Mesenchymal stem cell (in vitro differentiated cells and primary cell): ENCODE measurements at regions not wholly inside any gene's neighbourhood (a gene's known extent, or its start where the extent isn't known, plus 50 kb on each side); places are given as distances from the start of the nearest gene placed in this dataset.

Experiments used
- DNase-seq: peaks from one replicate; pipeline ENCODE4 v3.0.0-alpha.2; 2013
- H2AFZ ChIP-seq: one replicate; pipeline ENCODE4 v1.6.1; 2013; ENCODE audit warnings: low read depth, mild to moderate bottlenecking, control low read depth, inconsistent platforms, low read length, moderate library complexity
- H2AK5ac ChIP-seq: 2 replicates; pipeline ENCODE4 v1.6.1; 2013; ENCODE audit warnings: low read length, moderate library complexity, mild to moderate bottlenecking, inconsistent platforms; ENCODE audit not compliant: severe bottlenecking
- H2BK120ac ChIP-seq: one replicate; pipeline ENCODE4 v1.6.1; 2013; ENCODE audit warnings: low read depth, mild to moderate bottlenecking, inconsistent platforms, low read length, moderate library complexity
- H2BK12ac ChIP-seq, 2 experiments: one replicate each; pipeline ENCODE4 v1.6.1; 2013; ENCODE audit warnings: inconsistent platforms in 2 of 2, low read length in 2 of 2, mild to moderate bottlenecking in 2 of 2, moderate library complexity in 2 of 2, control low read depth in 1 of 2
- H2BK15ac ChIP-seq: one replicate; pipeline ENCODE4 v1.6.1; 2013; ENCODE audit warnings: mild to moderate bottlenecking, low read depth, inconsistent platforms; ENCODE audit not compliant: poor library complexity, severe bottlenecking
- H2BK5ac ChIP-seq: 2 replicates; pipeline ENCODE4 v1.6.1; 2013; ENCODE audit warnings: low read depth, mild to moderate bottlenecking, low read length, control low read depth, inconsistent platforms; ENCODE audit not compliant: poor library complexity, severe bottlenecking
- H3K14ac ChIP-seq, 2 experiments: one replicate each; pipeline ENCODE4 v1.6.1; 2013; ENCODE audit warnings: inconsistent platforms in 2 of 2, low read length in 2 of 2, control low read depth in 1 of 2, mild to moderate bottlenecking in 1 of 2, moderate library complexity in 1 of 2
- H3K18ac ChIP-seq, 2 experiments: one replicate each; pipeline ENCODE4 v1.6.1; 2013; ENCODE audit warnings: inconsistent platforms in 2 of 2, low read length in 2 of 2, control low read depth in 1 of 2, low read depth in 1 of 2, mild to moderate bottlenecking in 1 of 2
- H3K23ac ChIP-seq, 2 experiments: one replicate each; pipeline ENCODE4 v1.6.1; 2013; ENCODE audit warnings: inconsistent platforms in 2 of 2, low read length in 2 of 2, mild to moderate bottlenecking in 2 of 2, moderate library complexity in 2 of 2, control low read depth in 1 of 2
- H3K27ac ChIP-seq: 2 replicates; pipeline ENCODE4 v1.5.1; 2013; ENCODE audit warnings: mild to moderate bottlenecking, moderate library complexity, low read length, control low read depth, inconsistent platforms; ENCODE audit not compliant: poor library complexity, severe bottlenecking
- H3K27me3 ChIP-seq, 2 experiments: 2 replicates each; pipeline versions ENCODE4 v1.6.1 to v1.7.0; 2013; ENCODE audit warnings: low read length in 2 of 2, mild to moderate bottlenecking in 2 of 2, moderate library complexity in 2 of 2, control low read depth in 1 of 2, inconsistent platforms in 1 of 2; ENCODE audit not compliant: control insufficient read depth in 1 of 2, insufficient read depth in 1 of 2
- H3K36me3 ChIP-seq, 2 experiments: 2 replicates each; pipeline versions ENCODE4 v1.6.1 to v1.7.0; 2013; ENCODE audit warnings: low read length in 2 of 2, control low read depth in 1 of 2, inconsistent platforms in 1 of 2, low read depth in 1 of 2, mild to moderate bottlenecking in 1 of 2; ENCODE audit not compliant: insufficient read depth in 2 of 2, control insufficient read depth in 1 of 2
- H3K4ac ChIP-seq, 2 experiments: one replicate each; pipeline ENCODE4 v1.6.1; 2013; ENCODE audit warnings: inconsistent platforms in 2 of 2, low read length in 2 of 2, mild to moderate bottlenecking in 2 of 2, moderate library complexity in 2 of 2, control low read depth in 1 of 2, low read depth in 1 of 2
- H3K4me1 ChIP-seq: 2 replicates; pipeline ENCODE4 v1.6.1; 2013; ENCODE audit warnings: low read depth, low read length, control low read depth; ENCODE audit not compliant: control insufficient read depth, insufficient read depth
- H3K4me2 ChIP-seq: 2 replicates; pipeline ENCODE4 v1.6.1; 2013; ENCODE audit warnings: low read length, mild to moderate bottlenecking, inconsistent platforms; ENCODE audit not compliant: poor library complexity, severe bottlenecking
- H3K4me3 ChIP-seq, 2 experiments: 2 replicates each; pipeline versions ENCODE4 v1.5.1 to v1.7.0; 2013; ENCODE audit warnings: low read length in 2 of 2, mild to moderate bottlenecking in 2 of 2, control low read depth in 1 of 2, low read depth in 1 of 2; ENCODE audit not compliant: insufficient read depth in 1 of 2
- H3K79me1 ChIP-seq: replicated peaks from 2 replicates; pipeline ENCODE4 v1.6.1; 2013; ENCODE audit warnings: mild to moderate bottlenecking, control low read depth, low read length, inconsistent platforms; ENCODE audit not compliant: poor library complexity, severe bottlenecking
- H3K9ac ChIP-seq: 2 replicates; pipeline ENCODE4 v1.7.0; 2013; ENCODE audit warnings: mild to moderate bottlenecking, low read length, moderate library complexity
- H3K9me3 ChIP-seq: 2 replicates; pipeline ENCODE4 v1.7.0; 2013; ENCODE audit warnings: mild to moderate bottlenecking, low read length; ENCODE audit not compliant: control insufficient read depth
- H4K8ac ChIP-seq: one replicate; pipeline ENCODE4 v1.6.1; 2013; ENCODE audit warnings: inconsistent platforms, mild to moderate bottlenecking, low read length, moderate library complexity
- H4K91ac ChIP-seq: one replicate; pipeline ENCODE4 v1.6.1; 2013; ENCODE audit warnings: mild to moderate bottlenecking, low read length, inconsistent platforms
- WGBS: methylation state at CpG from one replicate; pipeline ENCODE4 v1.1.7; 2013; ENCODE audit warnings: mixed read lengths; 5-methylcytosine and 5-hydroxymethylcytosine counted together

- no peaks in the 10 kb centered on the region for H3K36me3 ChIP-seq
- H3K14ac ChIP-seq, result no peak overlapping the region
- no peak overlapping the region for H2BK12ac ChIP-seq
- DNase-seq, result no peak
- WGBS, result 70% methylated on average over 2 of the region's 2 CpGs
- no peak overlapping the region for H4K8ac ChIP-seq
- no peaks in the 10 kb centered on the region for H3K4me1 ChIP-seq
- H3K4ac ChIP-seq, result no peak overlapping the region
- H3K79me1 ChIP-seq, result no peaks in the 10 kb centered on the region
- H2AK5ac ChIP-seq, result no peak overlapping the region
- no peaks in the 10 kb centered on the region for H3K9me3 ChIP-seq
- no peak overlapping the region for H2AFZ ChIP-seq
- H3K23ac ChIP-seq, result no peak overlapping the region
- H3K4me3 ChIP-seq, result no peak overlapping the region
- no peaks in the 10 kb centered on the region for H3K27me3 ChIP-seq
- H2BK15ac ChIP-seq, result no peak overlapping the region
- H3K4me2 ChIP-seq, result no peak overlapping the region
- H4K91ac ChIP-seq, result no peak overlapping the region
- H2BK5ac ChIP-seq, result no peak overlapping the region
- H2BK120ac ChIP-seq, result no peak overlapping the region
- H3K27ac ChIP-seq, result no peak overlapping the region
- no peak overlapping the region for H3K9ac ChIP-seq
- no peak overlapping the region for H3K18ac ChIP-seq
Observed at GRCh38 chr9:82679472-82679871, 383.5 kb downstream of the RASEF start.

GRCh38 chr9:82680179-82680935, 382.6 kb downstream of the RASEF start:
- Histone ChIP-seq H4K8ac (no peak overlapping the region), H3K14ac (no peak overlapping the region), H3K4ac (no peak overlapping the region), H3K18ac (no peak overlapping the region), H3K4me3 (no peak overlapping the region), H3K27ac (no peak overlapping the region), H2BK12ac (no peak overlapping the region), H4K91ac (no peak overlapping the region), H3K9me3 (no peaks in the 10 kb centered on the region), H3K9ac (no peak overlapping the region), H3K4me2 (no peak overlapping the region), H2BK120ac (no peak overlapping the region), H2BK15ac (no peak overlapping the region), H3K79me1 (no peaks in the 10 kb centered on the region), H2BK5ac (no peak overlapping the region), H2AFZ (no peak overlapping the region), H3K27me3 (no peaks in the 10 kb centered on the region), H3K36me3 (no peaks in the 10 kb centered on the region), H3K23ac (no peak overlapping the region), H2AK5ac (no peak overlapping the region), H3K4me1 (no peaks in the 10 kb centered on the region)
- WGBS, result 88% methylated on average over 13 of the region's 13 CpGs
- DNase-seq, result no peak

GRCh38 chr9:82681809-82682208, 381.1 kb downstream of the RASEF start:
- H3K4ac ChIP-seq, result no peak overlapping the region
- no peak overlapping the region for H4K91ac ChIP-seq
- H4K8ac ChIP-seq, result no peak overlapping the region
- no peak overlapping the region for H3K4me2 ChIP-seq
- no peak overlapping the region for H2BK12ac ChIP-seq
- H3K4me3 ChIP-seq, result no peak overlapping the region
- no peak overlapping the region for H2BK15ac ChIP-seq
- no peak for DNase-seq
- H3K23ac ChIP-seq, result no peak overlapping the region
- H3K18ac ChIP-seq, result no peak overlapping the region
- H3K9ac ChIP-seq, result no peak overlapping the region
- H2BK5ac ChIP-seq, result no peak overlapping the region
- no peaks in the 10 kb centered on the region for H3K27me3 ChIP-seq
- H3K14ac ChIP-seq, result no peak overlapping the region
- no peak overlapping the region for H3K27ac ChIP-seq
- H2AFZ ChIP-seq, result no peak overlapping the region
- no peaks in the 10 kb centered on the region for H3K79me1 ChIP-seq
- H3K4me1 ChIP-seq, result no peaks in the 10 kb centered on the region
- H2BK120ac ChIP-seq, result no peak overlapping the region
- H3K36me3 ChIP-seq, result no peaks in the 10 kb centered on the region
- no peak overlapping the region for H2AK5ac ChIP-seq
- H3K9me3 ChIP-seq, result no peaks in the 10 kb centered on the region

- Histone ChIP-seq H3K36me3 (no peaks in the 10 kb centered on the region), H3K18ac (no peak overlapping the region), H3K27ac (no peak overlapping the region), H3K4me2 (no peak overlapping the region), H3K9me3 (no peaks in the 10 kb centered on the region), H3K14ac (no peak overlapping the region), H4K91ac (no peak overlapping the region), H3K23ac (no peak overlapping the region), H3K27me3 (no peaks in the 10 kb centered on the region), H2BK5ac (no peak overlapping the region), H3K4ac (no peak overlapping the region), H2BK12ac (no peak overlapping the region), H3K4me1 (no peaks in the 10 kb centered on the region), H3K9ac (no peak overlapping the region), H3K4me3 (no peak overlapping the region), H2AK5ac (no peak overlapping the region), H2BK15ac (no peak overlapping the region), H4K8ac (no peak overlapping the region), H3K79me1 (no peaks in the 10 kb centered on the region), H2AFZ (no peak overlapping the region), H2BK120ac (no peak overlapping the region)
- DNase-seq, result no peak
- 95% methylated on average over 2 of the region's 2 CpGs for WGBS
Observed at GRCh38 chr9:82682431-82682830, 380.5 kb downstream of the RASEF start.
